ENCODE measurements at regions not wholly inside any gene's neighbourhood (a gene's known extent, or its start where the extent isn't known, plus 50 kb on each side); places are given as distances from the start of the nearest gene placed in this dataset.

- intact Hi-C loops (cut with micrococcal nuclease; ENCODE audit: unreplicated experiment), result no loop called here
- POLR2A ChIA-PET (ENCODE audit: unreplicated experiment), result no interaction called here
- no peaks in the 10 kb centered on the region for H3K79me2 ChIP-seq (ENCODE audit: low read depth)
- peaks cover 46% of the 10 kb centered on the region for H3K27me3 ChIP-seq (ENCODE audit: insufficient read depth, low read depth)
- TF ChIP-seq CTCF (conservative IDR thresholded peaks at IDR 0.05) (no peak), EZH2 (IDR thresholded peaks at IDR 0.05; ENCODE audit: low read depth) (no peak)
- H3K4me1 ChIP-seq (replicated peaks; ENCODE audit: insufficient read depth), result no peaks in the 10 kb centered on the region
- no peaks in the 10 kb centered on the region for H3K36me3 ChIP-seq (ENCODE audit: low read depth)
- H3F3A ChIP-seq (ENCODE audit: insufficient read depth, low read depth), result no peaks in the 10 kb centered on the region
- CTCF ChIA-PET, result no interaction called here
- H3K9me2 ChIP-seq (ENCODE audit: insufficient read depth), result no peaks in the 10 kb centered on the region
- no peak overlapping the region for H3K4me2 ChIP-seq
- H3K9me3 ChIP-seq (ENCODE audit: insufficient read depth, low read depth), result no peaks in the 10 kb centered on the region
- H3K4me3 ChIP-seq, result no peak overlapping the region
- no peak for DNase-seq
- BruUV-seq (replicated peaks), result no TSS peak
- no peaks in the 10 kb centered on the region for H4K20me1 ChIP-seq (ENCODE audit: insufficient read depth)
- H3K27ac ChIP-seq, result no peak overlapping the region
- H2AFZ ChIP-seq, result no peak overlapping the region
These were observed 127.7 kb upstream of the LRFN2 start for GRCh38 chr6:40714576-40715564.

GRCh38 chr6:40714143-40714542 is 127.0 kb upstream of the LRFN2 start:
- POLR2A ChIA-PET (ENCODE audit: unreplicated experiment), result no interaction called here
- intact Hi-C loops (cut with micrococcal nuclease; ENCODE audit: unreplicated experiment), result no loop called here
- Histone ChIP-seq H3K9me3 (ENCODE audit: insufficient read depth, low read depth) (no peaks in the 10 kb centered on the region), H3F3A (ENCODE audit: insufficient read depth, low read depth) (no peaks in the 10 kb centered on the region), H3K27ac (no peak overlapping the region), H3K4me1 (replicated peaks; ENCODE audit: insufficient read depth) (no peaks in the 10 kb centered on the region), H3K27me3 (ENCODE audit: insufficient read depth, low read depth) (peaks cover 41% of the 10 kb centered on the region), H3K9me2 (ENCODE audit: insufficient read depth) (no peaks in the 10 kb centered on the region), H3K36me3 (ENCODE audit: low read depth) (no peaks in the 10 kb centered on the region), H4K20me1 (ENCODE audit: insufficient read depth) (no peaks in the 10 kb centered on the region), H3K79me2 (ENCODE audit: low read depth) (no peaks in the 10 kb centered on the region), H2AFZ (no peak overlapping the region), H3K4me3 (no peak overlapping the region), H3K4me2 (no peak overlapping the region)
- no peak for DNase-seq
- CTCF ChIA-PET, result no interaction called here
- TF ChIP-seq EZH2 (IDR thresholded peaks at IDR 0.05; ENCODE audit: low read depth), result no peak
- TF ChIP-seq CTCF (conservative IDR thresholded peaks at IDR 0.05), result no peak
- BruUV-seq (replicated peaks), result no TSS peak

- Histone ChIP-seq H3K4me3 (no peak overlapping the region), H2AFZ (no peak overlapping the region), H3K36me3 (ENCODE audit: low read depth) (no peaks in the 10 kb centered on the region), H3K4me1 (replicated peaks; ENCODE audit: insufficient read depth) (no peaks in the 10 kb centered on the region), H3K9me3 (ENCODE audit: insufficient read depth, low read depth) (no peaks in the 10 kb centered on the region), H3F3A (ENCODE audit: insufficient read depth, low read depth) (no peaks in the 10 kb centered on the region), H3K27ac (no peak overlapping the region), H3K4me2 (no peak overlapping the region), H3K27me3 (ENCODE audit: insufficient read depth, low read depth) (peaks cover 45% of the 10 kb centered on the region), H4K20me1 (ENCODE audit: insufficient read depth) (no peaks in the 10 kb centered on the region), H3K79me2 (ENCODE audit: low read depth) (no peaks in the 10 kb centered on the region), H3K9me2 (ENCODE audit: insufficient read depth) (no peaks in the 10 kb centered on the region)
- CTCF ChIA-PET, result no interaction called here
- POLR2A ChIA-PET (ENCODE audit: unreplicated experiment), result no interaction called here
- TF ChIP-seq EZH2 (IDR thresholded peaks at IDR 0.05; ENCODE audit: low read depth) (no peak), CTCF (conservative IDR thresholded peaks at IDR 0.05) (no peak)
- intact Hi-C loops (cut with micrococcal nuclease; ENCODE audit: unreplicated experiment), result no loop called here
- BruUV-seq (replicated peaks), result no TSS peak
- DNase-seq, result no peak
These were observed 126.0 kb upstream of the LRFN2 start for GRCh38 chr6:40713002-40713719.

Measured in PC-9 (cell line).